H1 (cell line): ENCODE measurements at regions not wholly inside any gene's neighbourhood (a gene's known extent, or its start where the extent isn't known, plus 50 kb on each side); places are given as distances from the start of the nearest gene placed in this dataset.

Experiments used
- NRF1 ChIP-seq: IDR thresholded peaks from 2 replicates; pipeline ENCODE4 v1.6.1; 2011; ENCODE audit warnings: mild to moderate bottlenecking, low read depth, low read length, improper control_type of control experiment
- RBBP5 ChIP-seq: IDR thresholded peaks from 2 replicates; pipeline ENCODE4 v1.7.1; 2012; ENCODE audit warnings: low read depth, mild to moderate bottlenecking, inconsistent platforms, low read length, moderate library complexity, borderline replicate concordance
- SIRT6 ChIP-seq: IDR thresholded peaks from one replicate; pipeline ENCODE4 v1.7.1; 2012; ENCODE audit warnings: low read length, inconsistent platforms
- SP1 ChIP-seq: IDR thresholded peaks from 2 replicates; pipeline ENCODE4 v1.6.1; 2011; ENCODE audit warnings: low read depth, low read length
- SRF ChIP-seq: IDR thresholded peaks from 2 replicates; pipeline ENCODE4 v1.6.1; 2011; ENCODE audit warnings: mild to moderate bottlenecking, low read depth, low read length, moderate library complexity
- TF ChIP-seq, protein P1 (sequence below): IDR thresholded peaks from 2 replicates; pipeline ENCODE4 v1.6.1; 2011; ENCODE audit warnings: low read depth, mild to moderate bottlenecking, low read length; ENCODE audit not compliant: insufficient read depth

DNA sequence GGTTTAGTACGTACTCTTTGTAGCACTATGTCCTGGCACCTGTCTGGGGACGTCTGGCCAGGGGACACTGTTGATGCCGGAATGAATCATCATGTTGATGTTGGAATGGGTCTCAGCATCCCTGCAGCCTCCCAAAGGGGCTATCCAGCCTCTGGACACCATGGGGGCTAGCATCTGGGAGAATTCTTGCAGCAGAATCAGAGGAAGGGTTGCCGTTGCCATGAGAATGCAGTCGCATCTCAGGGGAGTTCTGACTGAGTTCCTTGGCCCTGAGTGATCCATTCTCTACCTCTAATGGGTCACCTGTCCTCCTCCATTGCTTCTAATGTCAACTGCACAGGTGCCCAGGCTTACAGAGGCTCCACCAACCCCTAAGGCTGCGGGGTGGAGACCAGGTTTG lies 129.1 kb downstream of the UQCRFS1 start (continued):
- TF ChIP-seq, protein P1, sequence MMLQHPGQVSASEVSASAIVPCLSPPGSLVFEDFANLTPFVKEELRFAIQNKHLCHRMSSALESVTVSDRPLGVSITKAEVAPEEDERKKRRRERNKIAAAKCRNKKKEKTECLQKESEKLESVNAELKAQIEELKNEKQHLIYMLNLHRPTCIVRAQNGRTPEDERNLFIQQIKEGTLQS: no peak
- TF ChIP-seq SIRT6: no peak
- no peak for TF ChIP-seq SRF
- no peak for TF ChIP-seq NRF1
- TF ChIP-seq SP1: no peak
- TF ChIP-seq RBBP5: no peak
- TF ChIP-seq, all 59 proteins: peak for 0
